ENCODE measurements at regions not wholly inside any gene's neighbourhood (a gene's known extent, or its start where the extent isn't known, plus 50 kb on each side); places are given as distances from the start of the nearest gene placed in this dataset.

DNA sequence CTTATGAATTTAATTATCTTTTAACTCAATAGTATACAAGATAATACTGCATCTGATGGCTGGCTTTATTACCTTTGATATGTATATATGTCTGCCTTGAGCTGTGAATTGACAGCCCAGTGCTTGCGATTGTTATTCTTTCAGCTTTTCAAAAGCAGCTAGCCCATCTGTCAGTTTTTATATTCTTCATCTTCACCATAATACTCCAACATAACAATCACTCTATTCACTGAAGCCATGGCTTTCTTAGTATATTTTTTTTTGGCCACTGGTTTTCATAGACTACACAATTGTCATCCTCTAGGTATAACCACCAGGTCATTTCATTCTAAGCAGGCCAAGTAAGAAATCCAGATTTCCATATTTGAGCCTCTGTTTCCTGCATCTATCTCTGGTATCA lies 1026.1 kb downstream of the FSCB start:
- no peak for DNase-seq (ENCODE audit: low read depth, low spot score)
- Histone ChIP-seq H3K36me3 (ENCODE audit: control insufficient read depth, insufficient read depth, low read length) (no peaks in the 10 kb centered on the region), H3K4me3 (ENCODE audit: low read depth in 2 of 2, low read length in 2 of 2) (no peak overlapping the region), H3K9me3 (ENCODE audit: control insufficient read depth, insufficient read depth, low read depth, low read length) (no peaks in the 10 kb centered on the region), H3K27me3 (ENCODE audit: control insufficient read depth, insufficient read depth, low read length) (no peaks in the 10 kb centered on the region), H3K27ac (ENCODE audit: low read length) (no peak overlapping the region), H3K4me1 (ENCODE audit: control insufficient read depth, insufficient read depth, low read length) (no peaks in the 10 kb centered on the region)
- no TSS peak for BruUV-seq (replicated peaks)
- intact Hi-C loops (cut with micrococcal nuclease; ENCODE audit: unreplicated experiment), result no loop called here
- ChIA-PET POLR2A (no interaction called here), CTCF (no interaction called here)
- TF ChIP-seq SIN3A (IDR thresholded peaks at IDR 0.05; ENCODE audit: borderline replicate concordance, insufficient read depth, low read depth, low read length) (no peak), POLR2AphosphoS5 (IDR thresholded peaks at IDR 0.05; ENCODE audit: low read depth, low read length) (no peak), TCF7L2 (IDR thresholded peaks at IDR 0.05; ENCODE audit: low read depth, low read length) (no peak)
- TF ChIP-seq, protein P1, sequence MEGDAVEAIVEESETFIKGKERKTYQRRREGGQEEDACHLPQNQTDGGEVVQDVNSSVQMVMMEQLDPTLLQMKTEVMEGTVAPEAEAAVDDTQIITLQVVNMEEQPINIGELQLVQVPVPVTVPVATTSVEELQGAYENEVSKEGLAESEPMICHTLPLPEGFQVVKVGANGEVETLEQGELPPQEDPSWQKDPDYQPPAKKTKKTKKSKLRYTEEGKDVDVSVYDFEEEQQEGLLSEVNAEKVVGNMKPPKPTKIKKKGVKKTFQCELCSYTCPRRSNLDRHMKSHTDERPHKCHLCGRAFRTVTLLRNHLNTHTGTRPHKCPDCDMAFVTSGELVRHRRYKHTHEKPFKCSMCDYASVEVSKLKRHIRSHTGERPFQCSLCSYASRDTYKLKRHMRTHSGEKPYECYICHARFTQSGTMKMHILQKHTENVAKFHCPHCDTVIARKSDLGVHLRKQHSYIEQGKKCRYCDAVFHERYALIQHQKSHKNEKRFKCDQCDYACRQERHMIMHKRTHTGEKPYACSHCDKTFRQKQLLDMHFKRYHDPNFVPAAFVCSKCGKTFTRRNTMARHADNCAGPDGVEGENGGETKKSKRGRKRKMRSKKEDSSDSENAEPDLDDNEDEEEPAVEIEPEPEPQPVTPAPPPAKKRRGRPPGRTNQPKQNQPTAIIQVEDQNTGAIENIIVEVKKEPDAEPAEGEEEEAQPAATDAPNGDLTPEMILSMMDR (IDR thresholded peaks at IDR 0.05), result no peak
- TF ChIP-seq, protein P2, sequence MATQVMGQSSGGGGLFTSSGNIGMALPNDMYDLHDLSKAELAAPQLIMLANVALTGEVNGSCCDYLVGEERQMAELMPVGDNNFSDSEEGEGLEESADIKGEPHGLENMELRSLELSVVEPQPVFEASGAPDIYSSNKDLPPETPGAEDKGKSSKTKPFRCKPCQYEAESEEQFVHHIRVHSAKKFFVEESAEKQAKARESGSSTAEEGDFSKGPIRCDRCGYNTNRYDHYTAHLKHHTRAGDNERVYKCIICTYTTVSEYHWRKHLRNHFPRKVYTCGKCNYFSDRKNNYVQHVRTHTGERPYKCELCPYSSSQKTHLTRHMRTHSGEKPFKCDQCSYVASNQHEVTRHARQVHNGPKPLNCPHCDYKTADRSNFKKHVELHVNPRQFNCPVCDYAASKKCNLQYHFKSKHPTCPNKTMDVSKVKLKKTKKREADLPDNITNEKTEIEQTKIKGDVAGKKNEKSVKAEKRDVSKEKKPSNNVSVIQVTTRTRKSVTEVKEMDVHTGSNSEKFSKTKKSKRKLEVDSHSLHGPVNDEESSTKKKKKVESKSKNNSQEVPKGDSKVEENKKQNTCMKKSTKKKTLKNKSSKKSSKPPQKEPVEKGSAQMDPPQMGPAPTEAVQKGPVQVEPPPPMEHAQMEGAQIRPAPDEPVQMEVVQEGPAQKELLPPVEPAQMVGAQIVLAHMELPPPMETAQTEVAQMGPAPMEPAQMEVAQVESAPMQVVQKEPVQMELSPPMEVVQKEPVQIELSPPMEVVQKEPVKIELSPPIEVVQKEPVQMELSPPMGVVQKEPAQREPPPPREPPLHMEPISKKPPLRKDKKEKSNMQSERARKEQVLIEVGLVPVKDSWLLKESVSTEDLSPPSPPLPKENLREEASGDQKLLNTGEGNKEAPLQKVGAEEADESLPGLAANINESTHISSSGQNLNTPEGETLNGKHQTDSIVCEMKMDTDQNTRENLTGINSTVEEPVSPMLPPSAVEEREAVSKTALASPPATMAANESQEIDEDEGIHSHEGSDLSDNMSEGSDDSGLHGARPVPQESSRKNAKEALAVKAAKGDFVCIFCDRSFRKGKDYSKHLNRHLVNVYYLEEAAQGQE (IDR thresholded peaks at IDR 0.05; ENCODE audit: insufficient read depth in 1 of 2, low read depth in 2 of 2, low read length in 1 of 2), result no peak
- ATAC-seq, result no peak
- in situ Hi-C loops (cut with HindIII; ENCODE audit: low pct_unique_long_range_greater_than_20kb, low sequenced_read_pairs), result no loop called here

DNA sequence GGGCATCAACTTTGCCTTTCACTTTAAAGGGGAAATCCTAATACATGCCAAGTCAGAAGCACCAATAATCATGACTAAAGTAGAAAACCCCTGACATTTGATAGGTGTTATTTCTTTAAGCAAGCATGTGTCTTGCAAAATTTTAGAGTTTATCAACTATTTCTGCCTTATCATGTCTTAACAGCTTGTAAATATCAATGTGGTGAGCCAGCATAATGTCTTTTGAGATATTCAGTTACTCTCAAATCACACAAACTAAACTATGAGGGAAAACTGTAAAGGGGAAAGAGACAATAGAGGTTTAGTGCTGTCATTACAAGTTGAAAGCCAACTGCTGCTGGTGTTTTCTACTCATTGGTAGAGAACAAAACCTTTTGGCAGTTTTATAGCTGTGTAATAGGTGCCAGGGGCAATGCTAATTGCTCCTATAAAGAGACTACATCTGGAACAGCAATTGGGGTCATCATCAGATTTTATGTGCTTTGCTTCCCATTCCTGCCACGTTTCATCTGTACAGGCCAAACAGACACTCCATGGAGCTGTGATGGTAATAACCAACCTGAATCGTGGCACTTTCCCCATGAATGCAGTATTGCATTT lies 1027.4 kb downstream of the FSCB start:
- Histone ChIP-seq H3K4me1 (ENCODE audit: control insufficient read depth, insufficient read depth, low read length) (no peaks in the 10 kb centered on the region), H3K27ac (ENCODE audit: low read length) (no peak overlapping the region), H3K36me3 (ENCODE audit: control insufficient read depth, insufficient read depth, low read length) (no peaks in the 10 kb centered on the region; the same call in 1 of the 2 replicates), H3K4me3 (ENCODE audit: low read depth in 2 of 2, low read length in 2 of 2) (no peak overlapping the region), H3K27me3 (ENCODE audit: control insufficient read depth, insufficient read depth, low read length) (no peaks in the 10 kb centered on the region), H3K9me3 (ENCODE audit: control insufficient read depth, insufficient read depth, low read depth, low read length) (no peaks in the 10 kb centered on the region)
- intact Hi-C loops (cut with micrococcal nuclease; ENCODE audit: unreplicated experiment), result no loop called here
- no peak for ATAC-seq
- no peak for DNase-seq (ENCODE audit: low read depth, low spot score)
- TF ChIP-seq TCF7L2 (IDR thresholded peaks at IDR 0.05; ENCODE audit: low read depth, low read length), result no peak
- TF ChIP-seq SIN3A (IDR thresholded peaks at IDR 0.05; ENCODE audit: borderline replicate concordance, insufficient read depth, low read depth, low read length), result no peak
- TF ChIP-seq POLR2AphosphoS5 (IDR thresholded peaks at IDR 0.05; ENCODE audit: low read depth, low read length), result no peak
- TF ChIP-seq, protein P1 (IDR thresholded peaks at IDR 0.05), result no peak
- TF ChIP-seq, protein P2 (IDR thresholded peaks at IDR 0.05; ENCODE audit: insufficient read depth in 1 of 2, low read depth in 2 of 2, low read length in 1 of 2), result no peak
- CTCF ChIA-PET, result no interaction called here
- in situ Hi-C loops (cut with HindIII; ENCODE audit: low pct_unique_long_range_greater_than_20kb, low sequenced_read_pairs), result no loop called here
- BruUV-seq (replicated peaks), result no TSS peak
- POLR2A ChIA-PET, result no interaction called here

Measured in Panc1 (cell line).